GM12873 (cell line): ENCODE measurements at regions not wholly inside any gene's neighbourhood (a gene's known extent, or its start where the extent isn't known, plus 50 kb on each side); places are given as distances from the start of the nearest gene placed in this dataset.

ENCODE experiments used
- TF ChIP-seq, protein P1 (sequence below): IDR thresholded peaks from 2 replicates; pipeline ENCODE4 v1.5.1; 2012; ENCODE audit warnings: low read depth, mild to moderate bottlenecking, moderate library complexity, low read length, control low read depth; ENCODE audit not compliant: insufficient read depth; ENCODE audit errors: missing control alignments

DNA sequence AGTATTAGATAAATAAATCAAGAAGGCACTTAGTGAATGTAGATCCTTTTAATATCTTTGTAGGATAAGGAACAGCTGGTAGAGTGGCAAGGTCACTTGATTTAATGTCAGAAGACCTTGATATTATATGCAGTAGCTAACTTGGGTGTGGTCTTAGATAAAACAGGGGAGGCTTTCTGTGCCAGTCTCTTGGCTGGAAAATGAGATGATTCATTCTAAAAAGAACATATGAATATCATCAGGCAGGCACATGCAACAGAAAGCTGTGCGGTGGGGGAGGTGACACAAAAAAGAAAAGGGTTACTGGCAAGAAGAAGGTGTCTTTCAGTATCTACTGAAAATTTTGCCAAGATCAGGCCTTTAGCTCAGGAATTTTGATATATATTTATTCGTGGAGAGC is 931.7 kb upstream of the CELF4 start:
- TF ChIP-seq, protein P1, sequence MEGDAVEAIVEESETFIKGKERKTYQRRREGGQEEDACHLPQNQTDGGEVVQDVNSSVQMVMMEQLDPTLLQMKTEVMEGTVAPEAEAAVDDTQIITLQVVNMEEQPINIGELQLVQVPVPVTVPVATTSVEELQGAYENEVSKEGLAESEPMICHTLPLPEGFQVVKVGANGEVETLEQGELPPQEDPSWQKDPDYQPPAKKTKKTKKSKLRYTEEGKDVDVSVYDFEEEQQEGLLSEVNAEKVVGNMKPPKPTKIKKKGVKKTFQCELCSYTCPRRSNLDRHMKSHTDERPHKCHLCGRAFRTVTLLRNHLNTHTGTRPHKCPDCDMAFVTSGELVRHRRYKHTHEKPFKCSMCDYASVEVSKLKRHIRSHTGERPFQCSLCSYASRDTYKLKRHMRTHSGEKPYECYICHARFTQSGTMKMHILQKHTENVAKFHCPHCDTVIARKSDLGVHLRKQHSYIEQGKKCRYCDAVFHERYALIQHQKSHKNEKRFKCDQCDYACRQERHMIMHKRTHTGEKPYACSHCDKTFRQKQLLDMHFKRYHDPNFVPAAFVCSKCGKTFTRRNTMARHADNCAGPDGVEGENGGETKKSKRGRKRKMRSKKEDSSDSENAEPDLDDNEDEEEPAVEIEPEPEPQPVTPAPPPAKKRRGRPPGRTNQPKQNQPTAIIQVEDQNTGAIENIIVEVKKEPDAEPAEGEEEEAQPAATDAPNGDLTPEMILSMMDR, result no peak

DNA sequence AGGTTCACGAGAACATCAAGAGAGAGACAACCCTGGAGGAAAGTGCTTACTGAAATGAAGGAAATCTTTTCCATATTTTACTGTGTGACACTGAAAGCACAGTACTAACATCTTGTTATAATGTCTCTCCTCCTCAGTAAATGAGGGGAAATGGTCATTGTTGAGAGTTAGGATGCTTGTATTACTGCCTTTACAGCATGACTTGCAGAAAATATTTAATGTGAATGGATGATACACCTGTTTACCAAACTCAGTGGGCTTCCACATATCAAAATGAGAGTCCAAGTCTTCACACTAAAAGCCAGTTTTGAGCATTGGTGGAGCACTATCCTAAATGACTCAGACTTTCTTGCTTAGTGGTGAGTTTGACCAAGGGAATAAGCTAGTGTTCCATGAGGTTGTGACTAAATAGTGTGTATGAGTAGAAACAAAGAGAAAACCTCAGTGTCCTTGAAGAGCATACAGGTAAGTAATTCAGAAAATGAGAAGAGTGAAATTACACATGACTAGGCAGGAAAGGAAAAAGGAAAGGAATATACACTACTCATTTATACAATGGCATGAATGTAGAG is 930.7 kb upstream of the CELF4 start:
- TF ChIP-seq, protein P1, result no peak

DNA sequence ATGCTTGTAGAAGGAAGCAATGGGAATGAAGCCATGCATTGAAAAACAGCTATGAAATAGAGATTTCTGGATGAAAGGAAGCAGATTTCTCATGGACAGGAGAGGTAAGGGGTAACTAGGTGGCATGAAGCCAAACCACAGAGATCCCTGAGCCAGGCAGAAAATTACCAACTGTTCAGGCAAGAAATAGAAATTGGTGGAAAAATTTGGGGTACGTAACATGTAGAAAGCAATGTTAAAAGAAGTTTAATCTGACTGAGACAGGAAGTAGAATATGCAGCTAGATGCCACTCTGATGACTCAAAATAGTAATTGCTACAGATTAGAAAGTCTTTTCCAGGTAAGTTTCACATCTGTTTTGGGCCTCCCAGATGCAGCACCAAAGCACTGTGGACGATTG is 928.5 kb upstream of the CELF4 start:
- TF ChIP-seq, protein P1, result no peak

DNA sequence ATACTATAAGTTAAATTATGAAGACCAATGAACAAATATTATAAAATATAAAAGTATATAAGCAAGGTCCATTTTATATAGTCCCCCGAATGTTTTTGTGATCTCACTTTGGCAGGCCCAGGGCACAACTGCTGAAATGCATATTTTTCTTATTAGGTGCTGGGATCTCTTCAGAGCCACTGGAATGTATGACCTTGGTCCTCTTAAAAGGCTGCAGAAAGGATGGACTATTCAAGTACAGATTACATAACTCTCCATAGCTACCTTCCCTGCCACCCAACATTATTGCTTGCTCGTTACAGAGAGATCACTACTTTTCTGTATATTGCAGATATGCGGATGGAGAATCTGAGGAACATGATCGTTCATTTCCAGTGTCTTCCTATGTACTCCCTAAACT is 925.6 kb upstream of the CELF4 start:
- TF ChIP-seq, protein P1, result no peak

DNA sequence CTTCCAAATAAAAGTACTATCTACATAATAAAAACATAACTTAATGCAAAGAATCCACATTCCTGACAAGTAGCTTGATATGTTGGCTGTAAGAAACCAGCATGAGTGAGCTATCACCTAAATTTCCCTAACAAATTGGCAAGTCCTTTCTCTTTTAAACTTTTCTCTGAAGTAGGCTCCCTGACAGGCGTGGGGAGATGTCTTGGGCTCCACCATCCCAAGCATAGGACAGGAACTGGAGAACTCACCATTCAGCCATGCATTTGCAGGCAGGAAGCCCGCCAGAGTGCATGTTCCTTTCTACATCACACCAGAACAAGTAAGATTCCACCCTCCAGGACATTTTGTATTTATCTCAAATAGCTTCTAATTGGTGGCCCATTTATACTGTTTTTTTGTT is 921.9 kb upstream of the CELF4 start:
- TF ChIP-seq, protein P1, result no peak

DNA sequence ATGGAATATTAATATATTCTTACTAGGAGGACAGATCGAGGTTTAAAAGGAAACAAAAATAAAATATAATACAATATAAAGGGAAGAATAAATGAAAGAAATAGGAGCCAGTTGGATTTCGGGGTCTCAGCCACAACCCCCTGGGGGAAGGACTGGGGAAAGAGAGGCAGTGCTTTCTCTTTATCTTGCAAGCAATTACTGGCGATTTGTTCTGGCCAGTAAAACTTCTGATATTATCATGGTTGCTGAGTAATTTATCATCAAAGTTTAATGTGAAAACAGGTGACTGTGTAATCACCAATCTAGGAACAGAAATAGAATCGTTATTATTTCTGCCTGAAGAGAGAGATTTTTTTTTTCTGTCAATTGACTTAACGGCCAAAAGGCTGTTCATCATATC is 917.7 kb upstream of the CELF4 start:
- TF ChIP-seq, protein P1, result no peak

DNA sequence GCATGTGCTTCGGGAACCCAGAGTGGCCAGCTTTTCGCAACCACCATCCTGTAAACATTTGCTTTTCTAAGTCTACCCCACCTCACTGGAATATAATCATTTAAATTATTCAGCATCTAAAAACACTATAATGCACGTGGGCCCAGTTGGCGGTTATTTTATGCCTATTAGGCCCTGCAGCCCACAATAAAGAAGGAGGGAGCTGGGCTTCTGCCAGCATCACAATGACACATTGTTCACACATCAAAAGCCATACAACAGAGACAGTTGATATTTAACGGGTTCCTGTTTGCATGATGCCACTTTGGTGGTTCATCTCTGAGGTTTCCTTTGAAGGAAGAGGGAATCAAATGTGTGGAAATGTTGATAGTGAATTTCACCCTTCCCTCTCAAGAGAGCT is 916.0 kb upstream of the CELF4 start:
- TF ChIP-seq, protein P1, result no peak
